IMR-90 (cell line): ENCODE measurements at regions not wholly inside any gene's neighbourhood (a gene's known extent, or its start where the extent isn't known, plus 50 kb on each side); places are given as distances from the start of the nearest gene placed in this dataset.

Experiments
- ATAC-seq: fragments of 200-7000 bp; cut with Tn5 transposase; 2 replicates; pipeline ENCODE4 v1.9.1; 2020; ENCODE audit warnings: low read depth, mild to moderate bottlenecking, moderate library complexity
- BruUV-seq: library from RNA; stranded (reverse); fragments of 400-500 nt; replicated peaks from 2 replicates; lab custom pipeline; 2021; lab: Mats Ljungman, UMichigan
- CTCF ChIA-PET: fragments of 300-600 bp; formaldehyde crosslinking; extraction: SDS; loops from one replicate; lab custom pipeline; 2021; ENCODE audit warnings: antibody characterized with exemption; lab: Yijun Ruan, JAX
- POLR2A ChIA-PET: fragments of 300-600 bp; sonication (Branson Sonifier 250); formaldehyde crosslinking; loops from one replicate; lab custom pipeline; 2022; ENCODE audit warnings: antibody characterized with exemption; ENCODE audit not compliant: unreplicated experiment; lab: Charles Lee
- DNase-seq: peaks from one replicate; pipeline ENCODE4 v3.0.0; 2013
- H2AFZ ChIP-seq: replicated peaks from 2 replicates; pipeline ENCODE3; 2013; ENCODE audit warnings: low read length, mild to moderate bottlenecking; ENCODE audit not compliant: poor library complexity
- H2AK5ac ChIP-seq: 2 replicates; pipeline ENCODE4 v1.6.1; 2013; ENCODE audit warnings: low read depth, low read length, inconsistent platforms
- H2AK9ac ChIP-seq: replicated peaks from 2 replicates; pipeline ENCODE3; 2013; ENCODE audit warnings: mild to moderate bottlenecking, low read depth, low read length, moderate library complexity; ENCODE audit not compliant: poor library complexity
- H2BK120ac ChIP-seq: 2 replicates; pipeline ENCODE4 v1.6.1; 2013; ENCODE audit warnings: low read depth, low read length, inconsistent platforms
- H2BK15ac ChIP-seq: 3 replicates; pipeline ENCODE4 v1.6.1; 2013; ENCODE audit warnings: low read depth, low read length, inconsistent platforms
- H2BK20ac ChIP-seq: 2 replicates; pipeline ENCODE4 v1.6.1; 2013; ENCODE audit warnings: low read depth, mild to moderate bottlenecking, inconsistent platforms, low read length, moderate library complexity
- H2BK5ac ChIP-seq: 2 replicates; pipeline ENCODE4 v1.6.1; 2013; ENCODE audit warnings: mild to moderate bottlenecking, low read depth, low read length, inconsistent platforms; ENCODE audit not compliant: poor library complexity, severe bottlenecking
- H3K14ac ChIP-seq: replicated peaks from 2 replicates; pipeline ENCODE4 v1.6.1; 2013; ENCODE audit warnings: low read depth, low read length, inconsistent platforms
- H3K18ac ChIP-seq: 2 replicates; pipeline ENCODE4 v1.6.1; 2013; ENCODE audit warnings: low read depth, low read length, control low read depth
- H3K23ac ChIP-seq: 2 replicates; pipeline ENCODE4 v1.6.1; 2013; ENCODE audit warnings: low read depth, low read length, inconsistent platforms
- H3K27ac ChIP-seq: 2 replicates; pipeline ENCODE4 v1.5.1; 2013; ENCODE audit warnings: mild to moderate bottlenecking, control low read depth, low read length; ENCODE audit not compliant: insufficient read depth
- H3K27me3 ChIP-seq: 2 replicates; pipeline ENCODE4 v1.6.1; 2013; ENCODE audit warnings: low read length; ENCODE audit not compliant: control insufficient read depth, insufficient read depth
- H3K36me3 ChIP-seq: 2 replicates; pipeline ENCODE4 v1.6.1; 2013; ENCODE audit warnings: low read length, mixed read lengths; ENCODE audit not compliant: control insufficient read depth, insufficient read depth
- H3K4ac ChIP-seq: 2 replicates; pipeline ENCODE4 v1.6.1; 2013; ENCODE audit warnings: low read depth, low read length, inconsistent platforms
- H3K4me1 ChIP-seq: 2 replicates; pipeline ENCODE4 v1.6.1; 2013; ENCODE audit warnings: low read length, mixed read lengths; ENCODE audit not compliant: control insufficient read depth, insufficient read depth
- H3K4me2 ChIP-seq: 2 replicates; pipeline ENCODE4 v1.6.1; 2013; ENCODE audit warnings: low read depth, mild to moderate bottlenecking, control low read depth, low read length, moderate library complexity
- H3K4me3 ChIP-seq: 2 replicates; pipeline ENCODE4 v1.5.1; 2013; ENCODE audit warnings: low read depth, mild to moderate bottlenecking, control low read depth, low read length, moderate library complexity; ENCODE audit not compliant: insufficient read depth
- H3K56ac ChIP-seq: 2 replicates; pipeline ENCODE4 v1.6.1; 2013; ENCODE audit warnings: low read length, inconsistent platforms; ENCODE audit not compliant: insufficient read depth; ENCODE audit errors: extremely low read depth
- H3K79me1 ChIP-seq, 2 experiments: 2 replicates each; pipeline ENCODE4 v1.6.1; 2013; ENCODE audit warnings: low read length in 2 of 2, inconsistent platforms in 1 of 2, low read depth in 1 of 2
- H3K9ac ChIP-seq: 2 replicates; pipeline ENCODE4 v1.6.1; 2013; ENCODE audit warnings: low read depth, low read length, control low read depth
- H3K9me1 ChIP-seq: 2 replicates; pipeline ENCODE4 v1.6.1; 2013; ENCODE audit warnings: low read length, inconsistent platforms; ENCODE audit not compliant: insufficient read depth
- H3K9me3 ChIP-seq: 2 replicates; pipeline ENCODE4 v1.6.1; 2013; ENCODE audit warnings: low read length; ENCODE audit not compliant: control insufficient read depth, insufficient read depth
- H4K20me1 ChIP-seq: 2 replicates; pipeline ENCODE4 v1.6.1; 2013; ENCODE audit warnings: low read length, inconsistent platforms; ENCODE audit not compliant: insufficient read depth
- H4K5ac ChIP-seq: 2 replicates; pipeline ENCODE4 v1.6.1; 2013; ENCODE audit warnings: mild to moderate bottlenecking, low read depth, low read length, control low read depth
- H4K8ac ChIP-seq, 2 experiments: 2 replicates each; pipeline ENCODE4 v1.6.1; 2013; ENCODE audit warnings: low read depth in 2 of 2, low read length in 2 of 2, control low read depth in 1 of 2, inconsistent platforms in 1 of 2
- H4K91ac ChIP-seq: 2 replicates; pipeline ENCODE4 v1.6.1; 2013; ENCODE audit warnings: low read depth, low read length, inconsistent platforms; ENCODE audit not compliant: insufficient read depth
- BHLHE40 ChIP-seq: fragments of 150-350 bp; IDR thresholded peaks from 2 replicates; pipeline ENCODE4 v1.6.1; 2016; ENCODE audit warnings: mild to moderate bottlenecking, low read depth, low read length
- CHD1 ChIP-seq: IDR thresholded peaks from 2 replicates; pipeline ENCODE4 v1.6.1; 2012; ENCODE audit warnings: low read depth, low read length, improper control_type of control experiment
- FOS ChIP-seq: fragments of 150-350 bp; IDR thresholded peaks from 2 replicates; pipeline ENCODE4 v1.6.1; 2016; ENCODE audit warnings: low read depth, low read length
- USF2 ChIP-seq: fragments of 150-350 bp; IDR thresholded peaks from 2 replicates; pipeline ENCODE4 v1.6.1; 2017; ENCODE audit warnings: mild to moderate bottlenecking, antibody characterized with exemption, low read length, low read depth
- WGBS, 2 experiments: methylation state at CpG; one replicate each; pipeline versions ENCODE4 v1.1.5 to v1.1.7; 2013; ENCODE audit warnings: missing lambda C conversion rate in 2 of 2; ENCODE audit not compliant: insufficient read length in 1 of 2; ENCODE audit errors: extremely low coverage in 2 of 2; 5-methylcytosine and 5-hydroxymethylcytosine counted together
- dilution Hi-C: fragments of 300-500 bp; cut with HindIII; formaldehyde crosslinking; loops from one replicate; pipeline ENCODE4 v1.14.3; 2018; ENCODE audit warnings: low sequenced_read_pairs; ENCODE audit not compliant: unreplicated experiment
- in situ Hi-C: fragments of 300-500 bp; cut with MboI; formaldehyde crosslinking; loops from 3 replicates; pipeline ENCODE4 v1.14.3; 2019; ENCODE audit warnings: low sequenced_read_pairs, inconsistent platforms, mixed read lengths
- intact Hi-C: fragments of 100-400 bp; cut with micrococcal nuclease; formaldehyde crosslinking; loops from 2 replicates; pipeline ENCODE4 v1.10.0; 2022
- TF ChIP-seq, protein P1 (sequence below): conservative IDR thresholded peaks from 2 replicates; pipeline ENCODE4 v1.5.1; 2012; ENCODE audit warnings: mild to moderate bottlenecking, low read depth, low read length, improper control_type of control experiment

- in situ Hi-C loops (no loop called here), dilution Hi-C loops (no loop called here), intact Hi-C loops (no loop called here)
- Histone ChIP-seq H2BK120ac (no peak overlapping the region), H3K36me3 (no peaks in the 10 kb centered on the region), H4K5ac (no peak overlapping the region), H2AK9ac (no peak overlapping the region), H3K79me1 (no peaks in the 10 kb centered on the region), H3K27ac (no peak overlapping the region), H3K23ac (no peak overlapping the region), H2BK15ac (no peak overlapping the region), H3K9me1 (no peaks in the 10 kb centered on the region), H3K4me2 (no peak overlapping the region; the same call in 1 of the 2 replicates), H3K9ac (no peak overlapping the region), H3K27me3 (no peaks in the 10 kb centered on the region; the same call in 1 of the 2 replicates), H2BK20ac (no peak overlapping the region), H4K91ac (no peak overlapping the region), H4K20me1 (no peaks in the 10 kb centered on the region), H3K14ac (no peak overlapping the region), H4K8ac (no peak overlapping the region), H3K4ac (no peak overlapping the region), H2AFZ (no peak overlapping the region), H2AK5ac (no peak overlapping the region), H2BK5ac (no peak overlapping the region), H3K18ac (no peak overlapping the region), H3K4me3 (no peak overlapping the region), H3K4me1 (no peaks in the 10 kb centered on the region), H3K9me3 (no peaks in the 10 kb centered on the region; the same call in none of the 2 replicates), H3K56ac (no peak overlapping the region)
- no peak for DNase-seq
- TF ChIP-seq FOS (no peak), BHLHE40 (no peak), USF2 (no peak), CHD1 (no peak)
- TF ChIP-seq, protein P1, sequence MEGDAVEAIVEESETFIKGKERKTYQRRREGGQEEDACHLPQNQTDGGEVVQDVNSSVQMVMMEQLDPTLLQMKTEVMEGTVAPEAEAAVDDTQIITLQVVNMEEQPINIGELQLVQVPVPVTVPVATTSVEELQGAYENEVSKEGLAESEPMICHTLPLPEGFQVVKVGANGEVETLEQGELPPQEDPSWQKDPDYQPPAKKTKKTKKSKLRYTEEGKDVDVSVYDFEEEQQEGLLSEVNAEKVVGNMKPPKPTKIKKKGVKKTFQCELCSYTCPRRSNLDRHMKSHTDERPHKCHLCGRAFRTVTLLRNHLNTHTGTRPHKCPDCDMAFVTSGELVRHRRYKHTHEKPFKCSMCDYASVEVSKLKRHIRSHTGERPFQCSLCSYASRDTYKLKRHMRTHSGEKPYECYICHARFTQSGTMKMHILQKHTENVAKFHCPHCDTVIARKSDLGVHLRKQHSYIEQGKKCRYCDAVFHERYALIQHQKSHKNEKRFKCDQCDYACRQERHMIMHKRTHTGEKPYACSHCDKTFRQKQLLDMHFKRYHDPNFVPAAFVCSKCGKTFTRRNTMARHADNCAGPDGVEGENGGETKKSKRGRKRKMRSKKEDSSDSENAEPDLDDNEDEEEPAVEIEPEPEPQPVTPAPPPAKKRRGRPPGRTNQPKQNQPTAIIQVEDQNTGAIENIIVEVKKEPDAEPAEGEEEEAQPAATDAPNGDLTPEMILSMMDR, result 0 out of 2 replicates have a peak, but pooled peaks have one; percentile 17
- WGBS, 2 experiments, result no CpG with 5 or more reads among the region's 3 CpGs
- no TSS peak for BruUV-seq
- no peak for ATAC-seq
- ChIA-PET CTCF (no interaction called here), POLR2A (no interaction called here)
These were observed 326.9 kb upstream of the WWC1 start for GRCh38 chr5:167964529-167964928.
